ENCODE measurements at regions not wholly inside any gene's neighbourhood (a gene's known extent, or its start where the extent isn't known, plus 50 kb on each side); places are given as distances from the start of the nearest gene placed in this dataset.
A peak's percentile ranks its signal among the peaks of the same experiment; 100 is the strongest.
"Not testable (repeated sequence)": the region's sequence is repeated elsewhere in the genome, so short reads cannot be mapped to it uniquely, and the experiment has no call there.

GRCh38 chr12:23093488-23093887, 468.5 kb downstream of the ETNK1 start:
- DNase-seq, result no peak

- no peak for DNase-seq
These were observed 471.4 kb downstream of the ETNK1 start for GRCh38 chr12:23096321-23096720.

- no peak for DNase-seq
These were observed 473.1 kb downstream of the ETNK1 start for GRCh38 chr12:23098110-23098509.

DNA sequence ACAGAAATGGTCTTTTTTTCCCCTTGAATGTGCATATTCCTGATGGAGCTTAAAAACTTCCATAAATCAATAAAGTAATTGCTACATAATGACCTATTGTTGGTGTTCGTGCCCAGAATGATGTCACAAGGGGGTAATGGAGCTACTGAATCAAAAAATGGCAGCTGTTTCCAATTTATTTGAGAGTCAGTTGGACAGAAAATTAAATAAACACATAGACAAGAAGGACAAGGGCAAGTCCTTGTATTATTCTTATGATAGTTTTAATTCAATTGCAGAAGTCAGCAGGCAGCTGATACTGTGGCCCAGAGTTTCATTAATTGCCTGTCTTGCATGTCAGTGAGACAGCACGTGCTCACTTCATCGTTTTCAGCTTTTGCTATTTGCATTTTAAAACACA, 473.5 kb downstream of the ETNK1 start:
- no peak for DNase-seq

DNA sequence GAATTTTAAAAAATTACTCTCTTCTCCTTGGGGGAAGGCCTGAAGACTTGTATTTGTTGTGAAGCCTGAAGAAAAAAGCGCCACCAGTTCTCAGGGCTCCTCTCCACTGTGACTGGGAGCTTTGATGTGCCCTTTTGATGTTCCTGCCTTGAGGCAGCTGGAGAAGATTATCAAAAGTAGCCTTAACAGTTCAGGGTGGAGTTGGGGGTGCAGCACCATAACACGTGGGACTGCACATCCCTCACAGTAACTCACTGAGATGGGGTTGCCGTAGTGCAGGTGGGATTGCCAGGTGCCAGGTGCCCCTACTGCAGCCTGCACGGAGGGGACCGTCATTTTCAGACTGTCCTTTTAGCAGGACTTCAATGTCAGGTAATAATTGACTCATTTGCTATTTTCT, 474.1 kb downstream of the ETNK1 start:
- DNase-seq, result no peak

DNA sequence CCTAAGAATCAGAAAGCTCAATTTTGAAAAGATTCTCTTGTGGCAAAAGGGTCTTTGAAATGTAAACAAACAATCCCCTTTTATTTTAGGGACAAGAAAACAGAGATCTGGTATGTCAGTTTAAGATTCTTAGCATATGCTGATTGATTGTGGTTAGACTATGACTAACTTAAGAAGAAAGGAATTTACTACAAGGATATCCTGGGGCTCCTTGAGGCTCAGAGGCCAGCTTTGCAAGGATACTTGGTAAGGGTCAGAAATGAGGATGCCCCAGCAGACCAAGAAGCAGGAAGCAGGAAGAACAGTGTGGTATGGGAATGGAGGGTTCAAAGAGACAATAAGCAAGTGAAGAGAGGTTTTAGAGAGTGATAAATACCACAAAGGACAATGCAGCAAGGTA, 474.6 kb downstream of the ETNK1 start:
- DNase-seq, result no peak

GRCh38 chr12:23108957-23109356, 484.0 kb downstream of the ETNK1 start:
- DNase-seq, result no peak

- no peak for DNase-seq
These were observed 488.8 kb downstream of the ETNK1 start for GRCh38 chr12:23113781-23114180.

DNA sequence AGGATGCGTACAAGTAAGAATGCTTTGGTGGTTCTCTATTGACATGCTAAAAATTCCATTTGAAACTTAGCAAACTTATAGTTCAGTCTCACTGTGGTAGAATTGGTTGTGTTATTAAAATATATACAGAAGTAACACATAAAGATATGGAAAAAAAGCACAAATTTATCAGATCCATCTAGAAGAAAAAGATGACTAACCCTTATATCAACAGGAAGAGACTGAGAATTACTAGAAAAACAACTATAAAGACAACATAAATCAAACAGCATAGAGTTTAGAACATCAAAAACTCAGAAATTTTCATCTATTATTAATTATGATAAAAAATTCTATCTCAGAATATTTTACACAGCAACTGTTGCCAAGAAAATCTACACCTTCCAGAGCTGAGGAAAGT, 491.0 kb downstream of the ETNK1 start:
- DNase-seq, result no peak

DNA sequence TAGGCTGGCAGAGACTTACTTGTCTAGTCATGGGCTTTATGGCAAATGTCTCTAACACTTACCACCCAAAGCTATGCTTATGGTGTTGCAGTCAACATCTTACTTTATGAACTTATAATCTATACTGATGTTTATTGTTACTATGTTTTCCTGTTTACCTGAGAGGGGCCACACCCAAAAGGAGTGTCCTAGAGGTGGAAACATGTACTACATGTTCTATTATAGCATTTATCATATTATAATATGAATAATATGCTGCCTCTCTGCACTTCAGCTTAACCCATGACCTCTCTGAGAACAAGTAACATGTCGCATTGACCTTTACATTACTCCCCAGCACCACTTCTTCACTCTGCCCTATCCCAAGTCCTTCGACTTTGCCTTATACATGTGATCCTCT, 501.8 kb downstream of the ETNK1 start:
- DNase-seq, result no peak

DNA sequence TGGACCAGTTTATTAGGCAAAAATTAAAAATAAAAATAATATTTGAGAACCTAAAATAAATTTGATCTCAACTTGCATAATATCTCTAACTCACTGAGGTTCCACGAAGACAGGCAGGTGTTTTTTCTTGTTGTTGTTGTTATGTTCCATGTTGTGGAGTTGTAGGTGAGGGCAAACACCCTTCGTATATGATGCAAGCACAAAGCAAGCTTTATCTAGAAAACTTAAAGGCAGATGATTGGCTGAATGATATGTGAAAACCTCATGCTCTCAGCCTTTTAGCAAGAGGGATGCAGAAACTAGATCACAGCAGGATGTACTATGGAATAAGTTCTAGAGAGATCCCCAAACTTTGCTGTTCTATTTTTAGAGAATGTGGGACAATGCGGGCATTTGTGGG, 502.7 kb downstream of the ETNK1 start:
- DNase-seq, result no peak

DNA sequence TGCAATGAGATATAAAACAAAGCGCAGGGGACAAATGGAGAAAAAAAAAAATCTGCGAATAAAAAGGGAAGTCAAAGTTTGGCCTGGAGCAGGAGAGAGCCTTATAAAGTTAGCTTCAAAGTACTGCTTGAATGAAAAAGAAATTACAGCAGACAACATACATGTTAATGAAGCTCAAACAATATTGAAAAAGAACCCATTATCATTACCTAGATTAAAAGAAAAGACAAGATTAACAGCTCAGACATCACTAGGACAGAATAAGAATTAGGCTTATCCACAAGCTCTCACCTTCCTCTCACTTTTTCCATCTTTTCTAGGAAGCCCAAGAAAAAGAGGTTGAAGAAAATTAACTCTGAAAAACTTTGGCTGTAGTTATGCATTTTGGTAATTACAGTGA, 503.5 kb downstream of the ETNK1 start:
- no peak for DNase-seq

DNA sequence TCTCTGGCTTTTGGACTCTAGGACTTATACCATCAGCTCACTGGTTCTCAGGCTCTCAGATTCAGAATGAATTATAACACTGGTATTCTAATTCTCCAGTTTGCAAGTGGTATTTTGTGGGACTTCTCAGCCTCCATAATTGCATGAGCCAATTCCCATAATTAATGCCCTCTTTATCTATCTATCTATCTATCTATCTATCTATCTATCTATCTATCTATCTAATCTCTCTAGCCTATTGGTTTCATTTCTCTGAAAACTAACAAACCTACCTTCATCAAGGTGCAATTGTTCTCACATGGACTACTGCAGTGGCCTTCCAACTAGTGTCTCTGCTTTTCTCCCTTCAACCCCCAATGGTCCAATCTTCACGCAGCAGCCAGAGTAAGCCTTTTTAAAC, 507.4 kb downstream of the ETNK1 start:
- DNase-seq, result no peak

- peak; percentile 0 for DNase-seq
These were observed 508.5 kb downstream of the ETNK1 start for GRCh38 chr12:23133471-23133870.

DNA sequence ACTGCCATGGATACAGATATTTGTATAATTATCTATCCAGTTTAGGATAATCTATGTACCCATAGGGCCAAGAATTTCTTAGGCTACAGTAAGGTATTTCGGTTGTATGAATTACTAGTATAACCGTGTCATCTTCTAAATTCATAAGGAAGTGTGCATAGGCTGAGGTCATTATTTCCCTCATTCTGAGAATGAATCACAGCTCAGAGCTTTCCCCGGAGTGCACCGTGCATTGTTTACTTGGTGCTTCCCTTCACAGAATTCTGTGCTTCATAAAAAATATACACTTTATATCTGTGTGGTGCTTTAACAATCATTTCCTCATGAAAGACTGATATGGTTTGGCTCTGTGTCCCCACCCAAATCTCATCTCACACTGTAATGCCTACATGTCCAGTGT, 514.1 kb downstream of the ETNK1 start:
- no peak for DNase-seq

GRCh38 chr12:23140710-23141109, 515.7 kb downstream of the ETNK1 start:
- no peak for DNase-seq

DNA sequence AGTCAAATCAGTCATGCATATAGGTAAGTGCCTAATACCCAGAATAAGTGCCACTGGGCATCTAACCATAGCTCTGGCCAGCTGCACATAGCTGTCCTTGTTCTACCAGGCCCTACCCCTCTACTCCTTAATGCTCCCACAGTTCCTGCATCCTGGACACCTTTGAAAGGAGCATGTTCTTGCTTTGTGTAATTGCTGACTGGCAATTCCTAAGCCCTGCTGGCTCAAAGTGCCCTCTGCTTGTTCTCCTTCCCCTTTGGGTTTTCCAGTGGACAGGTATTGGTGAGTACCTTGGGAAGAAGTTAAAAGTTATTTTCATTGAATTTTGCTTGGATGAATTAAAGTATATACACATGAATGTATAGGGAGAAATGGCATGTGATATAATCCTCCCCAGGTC, 516.4 kb downstream of the ETNK1 start:
- DNase-seq, result no peak

- not testable (repeated sequence) for DNase-seq
These were observed 521.1 kb downstream of the ETNK1 start for GRCh38 chr12:23146070-23146469.

- DNase-seq, result no peak
These were observed 543.5 kb downstream of the ETNK1 start for GRCh38 chr12:23168459-23168858.

DNA sequence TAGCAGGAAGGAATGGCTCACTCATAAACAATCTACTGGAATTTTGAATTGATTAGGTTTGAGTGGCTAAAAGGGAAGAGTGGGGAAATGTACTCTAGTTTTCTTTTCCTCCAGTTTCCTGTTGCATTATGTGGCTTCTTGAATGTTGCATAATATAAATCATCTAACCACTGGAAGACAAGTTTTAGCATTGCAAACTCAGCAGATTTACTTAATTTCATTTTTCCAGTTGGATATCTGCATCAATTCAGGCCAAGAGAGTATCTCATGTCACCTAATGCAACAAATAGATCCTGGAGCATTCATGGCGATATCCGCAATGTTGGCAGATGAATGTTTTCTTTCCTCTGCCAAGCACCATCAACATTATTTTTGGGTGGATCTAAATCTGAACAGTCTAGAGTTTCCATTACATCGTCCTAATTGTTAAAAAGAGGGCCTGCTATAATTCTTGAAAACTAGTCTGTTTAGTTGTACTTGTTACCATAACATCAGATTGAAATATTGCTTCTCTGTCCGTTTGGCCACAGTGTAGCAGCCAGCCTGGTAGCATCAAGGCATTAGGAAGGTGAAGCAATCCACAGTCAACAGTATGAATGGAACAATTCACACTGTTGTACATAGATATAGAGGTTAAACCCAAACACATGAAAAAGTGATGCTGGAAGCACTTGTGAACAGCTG, 544.2 kb downstream of the ETNK1 start:
- no peak for DNase-seq

- no peak for DNase-seq
These were observed 544.7 kb downstream of the ETNK1 start for GRCh38 chr12:23169696-23170013.

- no peak for DNase-seq
These were observed 549.9 kb downstream of the ETNK1 start for GRCh38 chr12:23174917-23175316.

DNA sequence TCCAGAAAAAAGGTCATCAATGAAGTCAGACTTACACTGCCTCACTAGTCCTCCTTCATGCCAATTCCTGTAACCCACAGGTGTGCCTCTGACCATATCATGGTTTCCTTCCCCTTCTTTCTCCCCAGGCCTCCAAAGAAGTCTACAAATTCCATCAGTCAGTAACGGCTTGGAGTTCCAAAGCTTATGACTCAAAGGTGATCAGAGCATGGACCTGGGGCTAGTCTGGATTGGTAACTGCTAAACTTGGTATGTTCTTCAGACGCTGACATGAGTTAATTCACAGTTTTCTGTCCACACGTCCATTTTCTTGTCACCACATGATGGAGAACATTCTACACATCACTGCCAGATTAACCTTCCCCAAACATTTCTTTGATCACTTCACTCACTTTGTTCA, 560.4 kb downstream of the ETNK1 start:
- DNase-seq, result no peak

GRCh38 chr12:23186950-23187349, 562.0 kb downstream of the ETNK1 start:
- DNase-seq, result no peak

GRCh38 chr12:23193552-23193951, 568.6 kb downstream of the ETNK1 start:
- no peak for DNase-seq

DNA sequence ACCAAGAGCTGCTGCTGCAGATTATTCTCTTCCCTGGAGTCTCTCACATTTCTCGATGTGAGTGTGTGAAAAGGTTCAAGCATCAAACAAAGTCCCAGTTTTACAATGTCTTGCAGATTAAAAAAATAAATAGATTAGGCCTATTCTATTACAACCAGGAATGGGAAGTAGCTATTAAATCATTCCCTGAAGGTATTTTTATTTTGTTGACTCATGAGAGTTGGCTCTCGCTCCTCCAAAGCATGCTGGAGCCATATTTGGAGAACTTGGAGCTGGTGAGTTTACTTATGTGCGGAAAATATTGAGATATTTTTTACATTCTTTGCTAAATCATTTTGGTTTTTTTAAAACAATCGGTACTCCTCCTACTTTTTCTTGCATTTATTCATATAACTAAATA, 572.3 kb downstream of the ETNK1 start:
- no peak for DNase-seq

Measured in inflammatory macrophage treated with lipopolysaccharide for 4 hours (primary cell).